NCI-H510A (cell line): ENCODE measurements at regions not wholly inside any gene's neighbourhood (a gene's known extent, or its start where the extent isn't known, plus 50 kb on each side); places are given as distances from the start of the nearest gene placed in this dataset.

Source experiments
- DNase-seq: peaks from one replicate; lab custom pipeline; 2025; lab: John Stamatoyannopoulos, UW

DNA sequence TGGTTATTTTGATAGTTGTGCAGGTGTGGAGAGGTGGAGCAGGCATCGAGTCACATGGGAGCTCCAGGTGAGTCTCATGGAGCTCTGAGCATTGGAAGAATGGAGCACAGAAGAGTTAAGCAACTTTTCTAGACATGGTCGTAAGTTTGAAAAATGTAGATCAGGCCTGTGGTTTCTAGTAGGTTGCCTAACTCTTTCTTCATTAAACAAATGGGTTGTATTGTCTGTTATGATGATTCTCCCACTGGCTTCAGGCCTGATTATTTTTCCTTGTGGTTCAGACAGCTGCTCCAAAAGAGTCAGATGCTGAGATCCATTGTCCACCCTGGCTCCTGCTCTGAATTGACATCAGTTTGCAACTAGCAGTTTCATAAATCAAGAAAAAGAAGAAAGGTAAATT is 80.3 kb upstream of the RPS23 start:
- DNase-seq, result no peak

DNA sequence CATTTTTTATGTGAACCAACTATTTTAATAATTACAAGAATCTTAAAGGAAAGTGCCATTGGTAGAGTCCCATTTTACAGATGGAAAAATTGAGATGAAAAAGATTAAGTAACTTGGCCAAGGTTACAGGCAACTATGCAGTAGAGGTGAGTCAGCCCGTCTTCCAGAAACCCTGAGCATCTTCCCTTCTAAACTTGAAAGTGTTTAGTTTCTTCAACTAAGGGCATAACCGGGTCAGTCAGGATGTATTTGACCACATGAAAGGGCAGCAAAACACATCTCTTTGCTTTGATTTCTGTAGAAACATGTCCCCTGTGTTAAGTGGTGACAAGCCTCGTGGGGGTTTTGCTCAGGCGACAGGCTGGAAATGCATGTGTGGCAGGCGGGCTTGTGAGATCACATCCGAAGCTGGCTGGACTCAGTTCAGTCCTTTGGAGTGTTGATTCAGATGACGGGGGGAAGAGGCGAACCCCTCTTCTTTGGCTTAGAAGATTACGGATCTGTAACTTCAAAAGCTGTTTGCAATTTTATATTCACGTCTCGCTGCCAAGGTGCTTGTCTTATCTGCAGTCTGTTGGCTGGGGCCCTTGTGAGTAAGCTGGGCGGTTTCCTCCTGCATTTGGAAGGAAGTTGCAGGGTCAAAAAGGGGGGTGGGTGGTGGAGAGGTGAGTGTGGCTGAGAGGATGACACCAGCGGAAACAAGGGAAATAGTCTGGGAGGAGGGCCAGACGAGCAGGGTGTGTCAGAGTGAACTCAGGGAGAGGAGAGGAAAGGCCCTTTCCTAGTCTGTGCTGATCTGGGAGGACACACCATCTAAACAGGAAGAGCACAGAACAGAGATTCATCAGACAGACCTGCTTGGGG is 78.9 kb upstream of the RPS23 start:
- DNase-seq, result no peak

DNA sequence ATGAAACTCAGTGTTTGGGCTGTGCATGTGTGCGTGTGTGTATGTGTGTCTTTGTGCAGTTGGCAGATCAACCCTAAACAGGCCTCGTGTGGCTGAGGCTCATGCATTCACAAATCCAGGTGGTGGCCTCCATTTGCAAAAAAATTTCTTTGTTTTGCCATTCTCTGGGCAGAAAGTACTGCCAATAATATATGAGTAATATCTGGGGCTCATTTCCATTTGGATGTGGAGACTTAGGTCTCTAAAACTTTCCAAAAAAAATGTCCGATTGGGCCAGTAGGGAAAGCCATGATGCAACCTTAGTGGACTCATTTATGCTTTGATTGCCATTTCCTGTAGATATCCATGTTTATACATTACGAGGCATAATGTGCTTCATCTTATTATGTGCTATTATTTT is 77.9 kb upstream of the RPS23 start:
- no peak for DNase-seq

DNA sequence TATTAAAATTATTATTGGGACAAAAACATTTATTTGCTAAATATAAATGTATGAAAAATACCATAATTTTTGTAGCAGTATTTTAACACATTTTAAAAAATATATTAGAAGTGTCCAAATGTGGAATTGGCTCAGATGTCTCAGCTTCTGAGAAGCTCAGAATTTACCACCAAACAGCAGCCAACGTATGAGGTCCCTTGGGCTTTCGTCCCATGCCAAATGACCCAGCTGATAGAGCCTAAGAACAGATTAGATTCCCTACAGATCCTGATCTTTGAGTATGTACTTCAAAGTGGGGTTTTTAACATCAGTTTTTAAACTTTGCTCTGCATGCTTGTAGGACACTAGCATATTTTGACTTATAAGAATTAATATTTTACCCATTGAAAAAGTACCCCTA is 77.3 kb upstream of the RPS23 start:
- DNase-seq, result no peak

DNA sequence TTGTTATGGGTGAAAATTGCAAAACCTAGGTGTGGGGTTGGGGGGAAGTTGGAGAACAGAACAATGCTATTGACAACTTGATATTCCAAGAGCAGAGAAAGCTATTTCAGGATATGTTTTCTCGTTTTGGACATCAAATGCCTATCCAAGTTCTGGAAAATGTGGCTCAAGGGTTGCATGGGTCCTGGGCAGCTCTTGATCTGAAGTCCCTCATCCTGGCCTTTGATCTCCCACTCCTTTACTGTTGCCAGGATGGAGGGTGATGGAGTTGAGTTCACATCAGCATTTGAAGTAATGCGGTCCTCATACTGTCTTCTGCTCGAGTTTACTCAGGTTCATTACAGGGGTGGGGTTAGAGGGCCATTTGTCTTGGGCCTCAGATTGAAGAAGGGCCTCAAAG is 76.9 kb upstream of the RPS23 start:
- no peak for DNase-seq

DNA sequence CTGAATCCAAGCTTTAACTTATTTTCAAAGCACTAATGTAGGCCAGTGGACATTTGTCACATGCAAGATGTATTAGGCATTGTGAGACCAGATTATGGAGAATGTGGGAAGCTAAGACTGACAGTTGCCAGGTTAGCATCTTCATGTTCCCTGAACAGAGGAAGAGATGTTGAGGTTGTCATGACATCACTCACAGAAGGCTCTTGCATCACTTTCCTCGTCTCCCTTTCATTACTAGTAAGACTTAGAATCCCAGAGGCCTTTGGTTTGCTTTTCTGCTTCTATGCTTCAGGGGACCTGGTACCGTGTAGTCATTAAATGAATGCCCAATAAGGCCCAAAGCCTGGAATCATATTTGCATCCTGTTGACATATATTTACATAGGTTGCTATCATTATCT is 76.4 kb upstream of the RPS23 start:
- DNase-seq, result no peak

DNA sequence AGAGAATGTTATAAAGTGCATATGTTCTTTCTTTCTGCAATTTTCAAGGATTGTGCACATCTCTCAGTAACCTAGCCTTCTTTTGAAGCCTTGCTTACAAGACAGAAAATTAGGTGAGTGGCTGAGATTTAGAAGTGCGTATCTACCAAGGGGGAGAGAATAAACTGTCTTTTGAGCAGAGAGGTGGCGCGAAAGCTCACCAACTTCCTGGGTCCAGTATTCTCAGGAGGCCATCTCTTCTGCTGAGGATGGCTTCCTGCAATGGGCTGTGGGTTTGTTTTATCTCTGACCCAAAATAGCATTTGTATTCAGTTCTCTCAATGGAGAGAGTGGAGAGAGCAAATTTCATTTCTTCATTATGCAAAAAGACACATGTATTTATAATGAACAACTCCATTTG is 75.4 kb upstream of the RPS23 start:
- no peak for DNase-seq

DNA sequence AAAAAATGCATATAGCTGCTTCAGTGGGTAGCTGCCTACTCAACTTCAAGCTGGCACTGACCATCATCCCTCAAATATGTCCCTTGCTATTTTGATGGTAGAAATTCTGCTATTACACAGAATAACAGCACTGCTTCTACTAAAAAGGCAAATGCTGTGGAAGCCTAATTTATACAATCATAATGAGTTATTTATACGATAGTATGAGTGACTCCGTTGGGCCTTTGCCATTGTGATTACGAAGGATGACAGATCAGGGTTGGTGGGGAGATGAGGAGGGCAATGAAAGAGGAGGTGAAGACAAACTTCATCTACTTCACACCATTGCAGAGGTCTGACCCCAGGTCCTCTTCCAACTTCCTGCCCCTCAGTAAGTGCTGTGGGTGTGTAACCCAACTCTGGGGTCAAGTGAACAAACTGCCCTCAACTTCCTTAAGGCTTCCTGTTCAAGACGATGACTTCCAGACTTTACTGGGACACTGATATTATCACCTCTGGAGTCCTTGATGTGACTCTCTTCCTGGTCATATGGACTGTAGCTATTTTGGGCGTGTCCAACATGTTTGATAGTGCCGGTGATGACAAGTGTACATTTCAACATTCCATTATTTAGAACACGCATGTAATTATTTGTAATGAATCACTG is 74.1 kb upstream of the RPS23 start:
- DNase-seq, result no peak

DNA sequence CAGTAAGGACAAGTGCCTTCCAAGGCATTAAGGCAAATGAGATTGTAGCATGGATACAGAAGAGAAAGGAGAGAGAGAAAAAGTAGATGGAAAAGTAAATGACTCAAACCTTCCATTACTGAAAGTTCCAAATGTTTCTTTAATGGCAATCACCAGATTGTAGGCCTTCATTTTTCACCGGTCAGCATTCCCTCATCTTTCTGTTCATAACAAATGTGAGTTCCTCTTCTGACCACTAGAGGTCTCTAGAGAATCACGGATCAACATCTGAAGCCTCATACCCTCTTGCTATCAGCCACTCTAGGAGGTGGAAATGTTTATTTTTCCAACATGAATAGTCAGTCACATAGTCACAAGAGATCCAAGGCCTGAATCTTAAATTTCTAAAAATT is 73.6 kb upstream of the RPS23 start:
- no peak for DNase-seq

DNA sequence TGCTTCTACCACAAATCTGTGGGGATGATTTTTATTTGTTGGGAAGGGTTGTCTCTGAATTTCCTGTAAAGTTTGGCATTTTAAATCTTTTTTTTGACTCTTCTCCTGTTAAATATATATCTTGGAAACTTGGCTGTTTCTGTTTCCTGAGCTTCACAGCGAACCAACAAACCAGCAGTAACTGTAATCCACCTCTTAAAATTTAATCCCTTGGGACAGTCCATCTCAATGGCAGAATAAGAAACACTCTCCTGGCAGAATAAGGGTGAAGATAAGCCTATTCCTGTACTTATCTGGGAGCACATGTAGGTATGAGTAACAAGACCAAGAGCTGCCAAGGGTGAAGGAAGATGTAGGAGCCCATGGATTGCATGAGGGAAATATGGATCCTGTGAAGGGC is 73.1 kb upstream of the RPS23 start:
- no peak for DNase-seq

DNA sequence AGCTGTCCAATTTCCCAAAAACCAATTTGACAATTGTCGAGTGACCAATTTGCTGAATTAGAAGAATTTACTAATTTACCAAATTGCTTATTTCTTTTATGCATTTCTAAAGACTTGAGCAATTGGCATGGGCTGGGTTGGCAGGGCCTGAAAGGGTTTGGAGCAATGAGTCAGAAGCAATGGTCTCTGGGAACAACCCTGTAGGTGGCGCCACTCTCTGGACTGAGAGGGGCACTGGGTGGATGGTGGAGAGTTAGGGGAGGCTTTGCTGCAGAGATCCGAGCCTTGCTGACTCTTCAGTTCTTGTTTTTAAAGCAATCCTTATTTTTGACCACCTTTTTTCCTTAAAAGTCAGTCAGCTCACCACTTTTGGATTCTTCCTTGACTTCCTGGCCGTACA is 71.5 kb upstream of the RPS23 start:
- DNase-seq, result no peak

DNA sequence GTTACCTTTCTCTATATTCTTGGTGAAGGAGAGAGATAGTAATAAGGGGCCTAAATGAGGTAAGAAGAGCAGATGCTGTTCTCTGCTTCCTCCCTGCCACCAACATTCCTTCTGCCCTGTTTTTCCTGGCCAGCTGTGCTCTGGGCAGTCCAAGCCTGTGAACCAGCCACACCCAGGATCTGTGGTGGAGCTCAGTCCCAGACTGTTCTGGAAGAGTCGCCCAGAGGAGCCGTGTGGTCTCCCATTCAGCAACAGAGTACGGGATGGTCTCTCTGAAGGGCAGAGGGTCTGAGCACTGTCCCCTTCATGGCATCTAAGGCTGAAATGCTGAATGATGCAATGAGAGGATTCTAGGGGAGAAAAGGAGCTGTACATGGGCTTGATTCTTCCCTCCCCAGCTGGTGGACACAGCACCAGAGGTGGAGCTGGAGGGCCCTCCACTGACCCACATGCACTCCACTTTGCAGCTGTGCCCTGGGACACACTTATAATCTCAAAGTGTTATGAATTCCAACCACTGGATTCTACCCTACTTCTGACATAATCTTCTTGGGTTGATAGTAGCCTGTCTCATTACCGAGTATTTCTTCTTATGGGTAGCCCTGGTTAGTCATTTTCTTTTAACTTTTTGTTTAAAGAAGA is 70.8 kb upstream of the RPS23 start:
- DNase-seq, result no peak

DNA sequence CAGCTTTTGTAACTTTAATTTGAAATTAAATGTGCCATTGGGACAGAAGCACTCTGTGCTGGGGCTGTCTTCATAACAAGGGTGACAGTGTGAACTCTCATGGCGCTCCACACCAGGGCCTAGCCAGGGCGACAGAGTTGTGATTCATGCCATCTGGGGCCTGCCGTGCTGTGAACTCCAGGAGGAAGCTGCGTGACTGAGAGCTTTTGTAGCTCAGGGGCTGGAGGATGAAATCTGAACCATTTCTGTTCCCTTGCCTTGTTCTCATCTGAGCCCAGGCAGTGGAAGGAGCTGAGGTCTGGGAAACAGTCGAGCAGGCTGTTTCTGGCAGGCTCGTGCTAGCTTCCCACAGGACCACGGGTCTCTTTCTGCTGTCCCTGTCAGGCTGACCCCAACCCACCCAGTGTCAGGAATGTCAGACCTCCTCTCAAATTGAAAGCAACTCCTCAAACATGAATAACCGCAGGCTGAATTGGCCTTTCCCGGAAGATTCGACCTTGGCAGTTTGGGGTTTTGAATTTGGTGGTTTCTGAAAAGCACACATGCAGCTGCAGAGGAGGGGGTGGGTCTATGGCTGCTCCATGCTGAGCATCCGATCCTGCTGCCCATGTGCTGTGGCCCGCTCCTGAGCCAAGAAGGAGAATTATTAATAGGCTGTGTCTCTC is 69.2 kb upstream of the RPS23 start:
- no peak for DNase-seq

DNA sequence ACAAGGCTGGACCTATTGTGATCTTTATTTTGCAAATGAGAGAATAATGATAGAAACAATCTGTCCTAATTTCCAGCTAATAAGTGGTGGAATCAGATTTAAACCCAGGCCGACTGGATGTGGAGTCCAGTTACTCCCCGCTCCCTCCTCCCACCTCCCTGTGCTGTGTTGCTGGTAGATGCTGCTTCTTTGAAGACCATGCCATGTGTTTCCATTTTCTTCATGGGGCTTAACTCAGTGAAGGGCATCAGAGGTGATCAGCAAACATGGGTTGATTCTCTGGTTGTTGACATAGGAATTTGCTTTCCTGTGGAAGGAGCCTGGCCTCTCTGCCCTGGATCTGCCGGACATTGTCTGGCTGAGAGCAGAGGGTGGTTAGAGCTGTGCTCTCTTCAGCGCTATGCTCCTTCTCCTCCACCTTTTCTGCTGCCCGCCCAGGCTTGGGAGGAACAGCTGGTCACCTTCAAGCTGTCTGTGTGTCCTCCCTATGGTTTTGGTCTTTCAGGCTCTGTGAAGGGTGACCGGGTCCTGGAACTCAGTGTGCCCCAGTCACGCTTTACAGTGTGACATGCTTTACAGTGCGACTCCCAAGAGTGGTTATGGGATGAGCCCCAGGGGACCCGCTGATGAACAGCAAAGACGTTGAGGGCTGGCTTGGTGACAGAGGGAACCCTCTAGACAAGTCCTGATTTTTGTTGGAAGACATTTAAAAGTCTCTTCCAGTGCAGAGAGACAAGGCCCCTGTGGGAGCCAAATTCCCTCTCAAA is 68.4 kb upstream of the RPS23 start:
- no peak for DNase-seq

DNA sequence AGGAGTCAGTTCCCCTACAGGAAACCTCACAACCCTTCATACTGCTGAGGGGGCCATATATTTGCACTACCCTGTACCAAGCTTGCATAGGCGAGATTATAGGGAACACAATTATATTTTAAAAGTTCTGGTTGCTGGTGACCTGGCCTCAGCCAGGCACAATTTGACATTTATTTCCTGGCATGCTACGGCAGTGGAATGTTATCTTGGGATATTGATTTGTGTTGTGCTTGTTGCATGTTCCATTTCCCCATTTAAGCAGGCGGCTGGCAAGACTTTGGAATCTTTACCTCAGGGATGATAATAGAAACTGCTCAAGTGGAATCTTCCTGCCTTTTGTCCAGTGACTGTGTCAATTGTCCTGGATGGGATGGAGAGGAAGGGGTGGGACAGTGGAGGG is 67.0 kb upstream of the RPS23 start:
- no peak for DNase-seq

DNA sequence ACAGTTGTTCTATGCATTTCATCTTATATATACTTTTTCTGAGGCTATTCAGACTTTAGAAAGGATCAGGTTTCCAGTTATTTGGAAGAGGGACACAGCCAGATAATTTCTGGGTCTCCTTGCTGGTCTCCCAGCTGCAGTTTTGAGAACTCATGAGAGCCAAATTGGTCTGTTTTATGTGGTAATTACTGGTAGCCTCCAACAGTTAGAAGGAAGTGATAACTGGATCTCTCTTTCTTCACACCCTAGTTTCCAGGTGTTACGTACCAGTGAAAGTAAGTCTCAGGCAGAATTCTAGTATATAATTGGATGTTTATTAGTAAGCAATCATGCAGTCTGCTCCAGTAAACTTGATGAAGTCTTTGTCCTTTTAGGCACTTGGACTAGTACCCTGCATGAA is 63.2 kb upstream of the RPS23 start:
- DNase-seq, result no peak

DNA sequence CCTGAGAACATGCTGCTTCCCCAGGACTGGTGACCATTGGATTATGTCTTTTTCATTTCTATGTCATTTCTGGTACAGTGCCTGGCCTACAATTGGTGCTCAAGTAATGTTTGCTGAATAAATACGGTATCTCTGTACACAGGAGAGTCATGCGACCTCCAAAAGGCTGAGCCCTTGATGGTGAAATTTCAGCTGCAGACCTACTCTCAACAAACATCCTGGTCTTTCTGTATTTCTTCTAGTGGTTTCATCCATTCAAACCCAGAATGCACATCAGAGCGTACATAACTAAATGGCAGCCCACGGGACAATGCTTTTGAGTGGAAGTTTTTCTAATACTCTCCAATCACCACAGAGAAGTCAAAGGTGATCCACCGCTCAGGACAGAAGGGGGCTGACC is 62.6 kb upstream of the RPS23 start:
- no peak for DNase-seq

DNA sequence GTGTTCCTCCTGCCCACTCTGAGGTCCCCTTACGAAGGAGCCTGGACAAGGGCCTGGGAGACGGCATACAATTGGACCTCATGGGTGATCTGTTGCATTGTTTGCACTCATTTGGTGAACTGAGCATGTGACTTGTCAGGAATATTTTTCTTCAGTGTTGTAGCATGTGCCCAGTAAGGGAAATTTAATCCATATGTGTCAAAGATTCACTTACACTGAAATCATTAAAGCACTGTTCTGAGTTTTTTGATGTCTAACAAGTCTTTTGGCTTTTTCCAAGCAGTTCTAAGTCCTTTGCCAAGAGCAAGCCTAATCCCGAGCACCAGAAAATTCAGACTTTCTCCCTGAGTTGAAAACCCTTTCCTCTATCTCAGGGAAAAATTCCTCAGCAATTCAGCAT is 61.6 kb upstream of the RPS23 start:
- DNase-seq, result no peak

DNA sequence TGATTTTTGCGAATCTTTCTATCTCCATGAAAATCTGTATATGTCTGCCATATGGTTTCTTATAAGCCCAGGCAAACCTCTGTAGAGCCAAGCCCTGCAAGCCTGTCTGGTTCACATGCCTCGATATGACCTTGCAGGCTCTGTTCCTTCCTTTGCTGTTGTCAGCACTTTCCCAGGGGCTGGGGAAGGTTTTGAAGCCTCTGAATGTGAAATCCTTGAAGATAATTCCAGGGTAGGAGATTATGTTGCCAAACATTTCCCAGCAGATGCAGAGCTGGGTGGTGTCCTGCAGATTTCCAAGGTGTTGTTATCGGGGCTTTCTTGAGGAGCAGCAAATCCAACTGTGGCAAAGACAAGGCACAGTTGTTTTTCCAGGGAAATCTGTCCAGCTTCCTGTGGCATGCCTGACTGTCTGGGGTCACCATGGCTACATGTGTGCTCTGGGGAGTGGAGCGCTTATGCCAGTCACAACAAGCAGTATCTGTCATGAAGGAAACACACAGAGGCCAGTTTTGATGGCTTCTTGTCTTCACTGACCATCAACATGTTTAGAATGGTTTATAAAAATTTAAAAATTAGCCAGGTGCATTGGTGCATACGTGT is 60.7 kb upstream of the RPS23 start:
- no peak for DNase-seq

DNA sequence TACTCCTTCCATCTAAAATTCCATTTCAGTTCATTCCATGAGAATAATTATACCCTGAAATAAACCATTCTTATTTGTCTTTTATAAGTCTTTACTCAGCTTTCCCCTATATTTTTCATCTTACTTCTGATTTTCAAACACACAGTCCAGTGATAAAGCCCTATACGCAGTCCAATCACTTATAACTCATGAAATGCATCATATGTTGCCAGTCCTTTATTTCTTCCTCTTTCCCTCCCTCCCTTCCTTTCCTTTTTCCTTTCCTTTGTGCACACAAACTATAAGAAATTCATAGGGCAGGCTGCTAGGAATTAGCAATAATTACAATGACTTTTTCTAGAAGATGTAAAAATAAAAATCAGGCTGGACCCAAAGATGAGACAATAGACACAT is 58.8 kb upstream of the RPS23 start:
- DNase-seq, result no peak

DNA sequence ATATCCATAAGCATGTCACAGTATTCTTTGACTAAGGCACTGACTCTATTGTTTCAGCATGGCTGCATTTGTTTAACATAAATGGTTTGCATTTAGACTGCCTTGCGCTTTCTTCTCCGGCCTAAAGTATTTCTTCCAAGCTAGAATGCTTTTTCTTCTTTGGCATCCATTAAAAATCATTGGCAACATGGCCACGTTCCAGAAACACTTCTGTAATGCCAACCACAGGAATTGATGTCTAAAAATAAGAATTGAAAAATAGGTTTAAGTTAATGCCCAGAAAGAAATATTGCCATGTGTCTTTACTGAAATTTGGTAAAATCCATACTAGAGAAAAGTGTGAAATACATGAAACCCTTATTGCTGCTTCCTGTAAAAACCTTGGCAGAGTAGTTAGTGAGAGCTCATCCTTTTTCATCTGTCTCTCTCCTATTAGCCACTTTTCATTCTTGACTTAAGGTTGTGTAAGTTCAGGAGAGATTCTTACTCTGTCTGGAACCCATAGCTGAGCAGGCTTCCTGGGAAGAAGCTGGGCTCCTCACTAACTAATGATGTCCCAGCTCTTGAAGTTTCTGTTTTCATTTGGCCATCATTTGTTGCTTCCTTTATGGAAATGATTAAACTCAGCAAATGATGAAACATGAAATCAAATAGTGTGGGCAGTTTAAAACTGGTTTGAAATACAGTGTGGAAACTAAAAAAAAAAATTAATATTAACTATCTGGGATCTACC is 58.2 kb upstream of the RPS23 start:
- no peak for DNase-seq
